ENCODE measurements at regions not wholly inside any gene's neighbourhood (a gene's known extent, or its start where the extent isn't known, plus 50 kb on each side); places are given as distances from the start of the nearest gene placed in this dataset.

DNA sequence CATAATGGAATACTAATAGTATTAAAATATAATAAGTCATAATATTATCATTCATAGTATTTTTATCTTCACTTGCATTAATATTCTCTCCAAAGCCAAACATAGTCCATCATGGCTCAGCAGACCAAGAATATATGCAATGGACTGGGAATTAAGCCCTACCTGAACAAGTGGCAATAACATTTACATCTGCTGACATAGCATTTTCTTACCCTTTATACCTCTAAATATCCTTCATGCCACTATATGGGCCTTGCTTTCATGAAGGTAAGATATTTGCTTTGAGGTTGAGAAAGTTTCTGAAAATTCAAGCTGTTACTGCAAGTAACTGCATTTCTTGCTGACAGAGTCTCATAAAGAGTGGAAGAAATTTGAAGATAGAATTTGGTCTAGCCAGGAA, 847.4 kb upstream of the GCFC2 start:
- no peak overlapping the region for H3K4me3 ChIP-seq (replicated peaks in 1 of 3; ENCODE audit: insufficient read depth in 1 of 3, low read depth in 1 of 3, low read length in 3 of 3)
- no TSS peak for BruUV-seq (replicated peaks)
- no peak overlapping the region for H3K27ac ChIP-seq (ENCODE audit: insufficient read depth, low read depth, low read length)
- no peaks in the 10 kb centered on the region for H3K27me3 ChIP-seq (ENCODE audit: control insufficient read depth in 2 of 2, insufficient read depth in 2 of 2, low read length in 2 of 2)
- H3K36me3 ChIP-seq (ENCODE audit: control insufficient read depth in 2 of 2, extremely low read depth in 1 of 2, insufficient read depth in 2 of 2, low read length in 2 of 2) = no peaks in the 10 kb centered on the region
- ChIA-PET CTCF (no interaction called here), POLR2A (no interaction called here)
- H2AFZ ChIP-seq (ENCODE audit: low read depth, low read length) = no peak overlapping the region
- dilution Hi-C loops (cut with MboI; ENCODE audit: extremely low pct_ligation_motif_present, low sequenced_read_pairs) = no loop called here
- FAIRE-seq (no peak), DNase-seq (ENCODE audit: low read depth, low spot score) (no peak)
- TF ChIP-seq GATA2 (IDR thresholded peaks at IDR 0.05; ENCODE audit: insufficient read depth, insufficient read length, low read depth, low read length) (no peak), MYC (IDR thresholded peaks at IDR 0.05; ENCODE audit: low read depth, low read length) (no peak), FOS (IDR thresholded peaks at IDR 0.05; ENCODE audit: borderline replicate concordance, insufficient read depth, low read length) (no peak), POLR2AphosphoS5 (IDR thresholded peaks at IDR 0.05; ENCODE audit: insufficient read depth, low read depth, low read length) (no peak), POLR2A (IDR thresholded peaks at IDR 0.05; ENCODE audit: low read depth, low read length) (no peak), JUN (IDR thresholded peaks at IDR 0.05; ENCODE audit: borderline replicate concordance, insufficient read depth, insufficient read length, low read depth) (no peak), EZH2 (IDR thresholded peaks at IDR 0.05; ENCODE audit: borderline replicate concordance, low read depth, low read length, severe bottlenecking) (no peak)
- TF ChIP-seq, protein P1, sequence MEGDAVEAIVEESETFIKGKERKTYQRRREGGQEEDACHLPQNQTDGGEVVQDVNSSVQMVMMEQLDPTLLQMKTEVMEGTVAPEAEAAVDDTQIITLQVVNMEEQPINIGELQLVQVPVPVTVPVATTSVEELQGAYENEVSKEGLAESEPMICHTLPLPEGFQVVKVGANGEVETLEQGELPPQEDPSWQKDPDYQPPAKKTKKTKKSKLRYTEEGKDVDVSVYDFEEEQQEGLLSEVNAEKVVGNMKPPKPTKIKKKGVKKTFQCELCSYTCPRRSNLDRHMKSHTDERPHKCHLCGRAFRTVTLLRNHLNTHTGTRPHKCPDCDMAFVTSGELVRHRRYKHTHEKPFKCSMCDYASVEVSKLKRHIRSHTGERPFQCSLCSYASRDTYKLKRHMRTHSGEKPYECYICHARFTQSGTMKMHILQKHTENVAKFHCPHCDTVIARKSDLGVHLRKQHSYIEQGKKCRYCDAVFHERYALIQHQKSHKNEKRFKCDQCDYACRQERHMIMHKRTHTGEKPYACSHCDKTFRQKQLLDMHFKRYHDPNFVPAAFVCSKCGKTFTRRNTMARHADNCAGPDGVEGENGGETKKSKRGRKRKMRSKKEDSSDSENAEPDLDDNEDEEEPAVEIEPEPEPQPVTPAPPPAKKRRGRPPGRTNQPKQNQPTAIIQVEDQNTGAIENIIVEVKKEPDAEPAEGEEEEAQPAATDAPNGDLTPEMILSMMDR (IDR thresholded peaks at IDR 0.05; ENCODE audit: extremely low read depth in 1 of 2, insufficient read depth in 1 of 2, low read depth in 1 of 2, low read length in 2 of 2) = no peak
- TF ChIP-seq, protein P2, sequence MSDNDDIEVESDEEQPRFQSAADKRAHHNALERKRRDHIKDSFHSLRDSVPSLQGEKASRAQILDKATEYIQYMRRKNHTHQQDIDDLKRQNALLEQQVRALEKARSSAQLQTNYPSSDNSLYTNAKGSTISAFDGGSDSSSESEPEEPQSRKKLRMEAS (IDR thresholded peaks at IDR 0.05; ENCODE audit: insufficient read depth, insufficient read length) = no peak
- H3K4me1 ChIP-seq (ENCODE audit: control insufficient read depth, extremely low read depth, insufficient read depth, low read length) = no peaks in the 10 kb centered on the region
- intact Hi-C loops (cut with micrococcal nuclease) = no loop called here
- no peak overlapping the region for H3K4me2 ChIP-seq (ENCODE audit: insufficient read depth, low read length)
- H3K9me1 ChIP-seq (replicated peaks; ENCODE audit: control insufficient read depth, extremely low read depth, insufficient read depth, low read length) = no peaks in the 10 kb centered on the region
- H4K20me1 ChIP-seq (replicated peaks; ENCODE audit: control insufficient read depth, extremely low read depth, insufficient read depth, low read length) = no peaks in the 10 kb centered on the region
- no peaks in the 10 kb centered on the region for H3K9me3 ChIP-seq (replicated peaks; ENCODE audit: control insufficient read depth, insufficient read depth, low read length)
- H3K9ac ChIP-seq (replicated peaks; ENCODE audit: extremely low read depth, insufficient read depth, low read length) = no peak overlapping the region
- no peaks in the 10 kb centered on the region for H3K79me2 ChIP-seq (ENCODE audit: control insufficient read depth, insufficient read depth, low read length)

All from endothelial cell of umbilical vein (primary cell).